GM18520 (cell line): ENCODE measurements at regions not wholly inside any gene's neighbourhood (a gene's known extent, or its start where the extent isn't known, plus 50 kb on each side); places are given as distances from the start of the nearest gene placed in this dataset.

Source experiments
- ATAC-seq: cut with Tn5 transposase; IDR thresholded peaks from one replicate; pipeline ENCODE4 v1.9.1; 2021; ENCODE audit not compliant: unreplicated experiment

DNA sequence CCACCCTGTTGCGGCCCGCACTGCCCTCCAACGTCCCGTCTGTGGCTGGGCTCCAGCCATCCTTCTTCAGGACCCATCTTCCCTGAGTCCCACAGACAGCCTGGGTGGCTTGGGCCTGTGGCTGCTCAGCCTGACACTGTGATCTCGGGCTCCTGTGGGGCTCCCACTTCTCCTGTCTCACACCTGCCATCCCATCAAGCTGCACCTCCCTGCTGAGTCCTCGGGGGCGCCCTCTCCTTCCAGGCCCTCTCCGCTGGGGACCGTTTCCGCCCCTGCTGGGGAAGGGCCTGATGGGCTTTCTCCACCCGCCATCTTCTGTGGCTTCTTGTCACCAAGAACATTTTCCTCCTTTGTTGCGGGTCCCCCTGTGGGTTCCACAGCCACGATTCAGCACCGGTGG lies 173.8 kb upstream of the PPP2R2D start:
- no peak for ATAC-seq

DNA sequence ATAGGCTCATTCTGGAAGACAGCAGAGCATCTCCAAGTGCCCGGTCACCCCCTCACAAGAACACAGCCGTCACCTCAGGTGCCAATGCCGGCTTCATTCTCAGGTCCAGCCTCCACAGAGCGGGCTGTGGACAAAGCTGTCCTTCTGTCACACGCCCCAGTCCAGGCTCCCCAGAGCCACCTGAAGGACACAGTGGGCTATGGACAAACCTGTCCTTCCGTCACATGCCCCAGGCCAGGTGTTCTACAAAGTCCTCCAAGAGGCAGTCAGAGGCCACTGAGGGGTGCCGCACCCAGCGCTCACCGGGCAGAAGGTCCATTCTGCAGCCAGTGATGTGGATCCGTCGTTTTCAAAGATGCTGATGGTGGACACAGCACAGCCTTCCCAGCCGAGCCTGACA lies 173.2 kb upstream of the PPP2R2D start:
- ATAC-seq, result no peak

DNA sequence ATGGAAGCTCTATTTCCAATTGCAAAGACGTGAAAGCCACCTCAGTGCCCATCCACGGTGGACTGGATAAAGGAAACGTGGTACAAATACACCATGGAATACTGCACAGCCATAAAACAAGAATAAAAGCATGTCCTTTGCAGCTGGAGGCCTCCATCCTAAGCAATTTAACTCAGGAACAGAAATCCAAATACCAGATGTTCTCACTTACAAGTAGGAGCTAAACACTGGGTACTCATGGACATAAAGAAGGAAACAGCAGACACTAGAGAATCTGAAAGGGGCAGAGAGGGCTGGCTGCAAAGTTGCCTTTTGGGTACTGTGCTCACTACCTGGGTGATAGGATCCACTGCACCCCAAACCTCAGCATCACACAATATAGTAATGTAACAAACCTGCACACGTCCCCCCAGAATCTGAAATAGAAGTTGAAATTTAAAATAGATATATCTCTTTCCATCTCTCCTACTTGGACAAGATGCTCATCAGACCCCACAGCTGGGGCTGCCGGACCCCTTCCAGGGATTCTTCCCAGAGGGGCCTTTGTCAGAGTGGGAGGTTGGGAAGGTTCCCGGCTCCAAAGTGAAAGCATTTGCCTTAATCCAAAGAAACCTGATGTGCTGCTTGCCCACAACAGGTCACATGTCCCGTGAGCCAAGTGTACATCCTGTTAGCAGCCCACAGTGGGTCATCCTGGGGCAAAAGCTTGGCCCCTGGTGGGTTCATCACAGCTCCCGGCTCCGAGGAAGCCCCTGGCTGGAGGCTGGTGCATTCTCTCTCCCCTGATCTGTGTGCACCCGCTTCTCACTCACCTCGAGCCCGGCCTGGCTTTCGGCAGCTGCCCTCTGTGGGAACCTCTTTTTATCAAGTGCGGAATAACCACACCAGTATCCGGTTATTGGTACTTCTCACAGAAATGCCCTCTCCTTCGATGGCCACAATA lies 172.3 kb upstream of the PPP2R2D start:
- ATAC-seq, result no peak

- ATAC-seq, result no peak
Measured at GRCh38 chr10:131729361-131729760, 171.4 kb upstream of the PPP2R2D start.

DNA sequence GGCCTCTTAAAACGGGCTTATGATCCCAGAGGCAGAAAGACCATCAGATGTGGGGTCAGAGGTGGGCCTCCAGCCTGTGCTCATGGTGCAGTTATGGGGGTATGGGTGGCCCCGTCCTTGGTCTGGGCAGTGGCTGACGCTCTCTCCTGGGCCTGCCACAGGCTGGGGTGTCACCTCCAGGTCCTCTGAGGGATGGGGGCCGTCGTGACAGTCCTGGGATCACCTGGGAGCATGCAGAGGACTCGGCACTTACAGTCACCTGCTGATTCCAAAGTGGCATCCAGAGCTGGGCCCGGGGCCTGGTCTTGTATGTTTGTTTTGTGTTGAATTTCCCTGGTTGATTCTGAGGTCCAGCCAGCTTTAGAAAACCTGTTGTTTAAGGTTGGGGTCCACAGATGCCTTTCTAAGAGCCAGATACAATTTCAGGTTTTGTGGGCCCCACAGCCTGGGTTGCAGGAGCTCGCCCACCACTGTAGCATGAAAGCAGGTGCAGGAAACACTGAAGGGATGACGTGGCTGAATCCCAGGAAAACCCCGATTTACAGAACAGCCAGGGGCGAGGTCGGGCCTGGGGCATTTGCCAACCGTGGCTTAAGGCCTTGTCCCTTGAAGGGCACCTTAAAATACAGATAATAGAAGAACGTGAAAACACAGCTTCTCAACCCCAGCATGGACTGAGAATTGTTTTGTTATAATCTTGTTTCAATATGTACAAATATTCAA lies 170.7 kb upstream of the PPP2R2D start:
- no peak for ATAC-seq

GRCh38 chr10:131730771-131731497 lies 169.9 kb upstream of the PPP2R2D start:
- ATAC-seq, result no peak

- ATAC-seq, result no peak
Measured at GRCh38 chr10:131731780-131732630, 168.8 kb upstream of the PPP2R2D start.

- no peak for ATAC-seq
Measured at GRCh38 chr10:131732631-131733127, 168.1 kb upstream of the PPP2R2D start.

- ATAC-seq, result no peak
Measured at GRCh38 chr10:131733596-131733995, 167.2 kb upstream of the PPP2R2D start.

DNA sequence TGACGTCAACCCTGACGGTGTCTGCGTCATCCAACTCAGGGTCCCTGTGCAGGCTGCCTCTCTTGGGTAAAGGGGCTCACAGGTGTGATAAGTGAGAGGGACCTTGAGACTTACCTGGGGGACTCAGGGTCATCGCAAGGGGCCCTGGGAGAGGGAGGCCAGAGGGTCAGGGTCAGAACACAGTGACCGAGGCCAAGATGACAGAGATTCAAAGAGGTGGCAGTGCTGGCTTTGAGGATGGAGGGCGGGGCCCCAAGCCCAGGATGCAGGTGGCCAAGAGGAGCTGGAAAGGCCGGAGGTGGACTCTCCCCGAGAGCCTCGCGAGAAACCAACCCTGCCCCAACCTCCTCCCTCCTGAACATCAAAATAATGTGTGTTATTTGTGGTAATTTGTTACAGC lies 165.2 kb upstream of the PPP2R2D start:
- ATAC-seq, result no peak

DNA sequence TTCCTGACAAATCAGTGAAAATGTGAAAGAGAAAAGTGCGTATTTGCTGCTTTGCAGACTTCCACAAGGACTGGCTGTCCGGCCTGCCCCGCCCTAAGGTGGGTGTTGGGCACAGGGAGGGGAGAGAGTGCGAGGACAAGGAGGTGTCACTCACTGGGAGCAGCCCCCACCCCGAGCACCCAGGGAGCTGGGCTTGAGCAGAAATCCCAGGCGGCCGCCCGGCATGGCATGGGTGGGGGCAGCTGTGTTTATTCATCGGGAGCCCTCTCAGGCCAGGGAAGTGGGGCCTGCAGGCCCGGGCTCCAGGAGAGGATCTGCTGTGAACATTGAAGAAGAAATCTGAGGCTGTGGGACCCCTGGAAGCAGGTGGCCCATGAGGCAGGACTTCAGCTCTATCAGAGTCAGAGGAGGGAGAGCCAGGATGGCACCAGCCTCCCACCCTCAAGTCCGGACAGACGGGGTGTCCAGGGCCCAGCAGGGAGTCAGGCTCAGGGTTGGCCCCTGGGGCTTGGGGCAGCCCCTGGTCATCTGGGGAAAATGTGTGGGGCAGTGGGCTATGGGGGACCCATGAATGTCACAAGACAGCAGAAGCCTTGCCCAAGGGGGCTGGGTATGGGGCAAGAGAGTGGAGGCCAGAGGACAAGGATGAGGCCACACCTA lies 164.4 kb upstream of the PPP2R2D start:
- ATAC-seq, result no peak

DNA sequence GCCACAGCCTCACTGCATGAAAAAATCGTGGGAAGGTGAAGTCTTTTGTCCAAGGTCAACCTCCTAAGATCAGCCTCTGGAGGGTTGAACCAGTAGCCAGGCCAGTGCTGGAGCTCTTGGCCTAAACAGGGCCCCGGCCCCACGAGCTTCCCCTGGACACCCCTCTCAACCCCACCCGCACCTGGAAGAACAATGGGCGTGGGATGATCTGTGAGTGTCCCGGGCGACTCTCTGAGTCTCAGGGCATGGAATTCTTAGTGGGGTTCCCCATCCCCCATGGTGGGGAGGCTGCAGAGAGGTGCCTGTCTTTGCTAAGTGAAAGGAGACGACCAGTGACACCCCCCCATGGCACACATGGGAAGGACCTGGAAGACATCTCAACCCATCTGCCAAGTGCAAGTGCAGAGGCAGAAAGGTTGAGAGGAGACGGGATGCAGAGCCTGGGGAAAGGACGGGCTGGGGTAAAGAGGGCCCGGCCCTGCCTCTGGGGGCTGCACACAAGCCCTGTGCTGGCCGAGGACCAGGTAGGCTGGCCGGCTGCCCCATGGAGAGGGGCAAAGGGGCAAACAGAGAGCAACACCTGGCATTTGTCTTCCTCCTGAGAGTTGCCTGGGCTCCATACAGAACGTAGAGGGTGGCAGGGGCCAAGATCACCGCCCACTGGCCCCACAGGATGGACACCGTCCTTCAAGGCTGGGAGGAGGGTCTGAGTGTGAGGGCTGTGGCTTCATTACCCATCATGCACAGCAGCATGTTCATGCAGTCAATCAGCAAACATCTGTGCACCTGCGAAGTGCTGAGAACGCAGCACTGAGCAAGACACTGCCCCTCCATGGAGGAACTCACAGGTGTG lies 163.0 kb upstream of the PPP2R2D start:
- no peak for ATAC-seq

GRCh38 chr10:131738396-131738735 lies 162.4 kb upstream of the PPP2R2D start:
- no peak for ATAC-seq

- no peak for ATAC-seq
Measured at GRCh38 chr10:131739206-131739605, 161.6 kb upstream of the PPP2R2D start.

DNA sequence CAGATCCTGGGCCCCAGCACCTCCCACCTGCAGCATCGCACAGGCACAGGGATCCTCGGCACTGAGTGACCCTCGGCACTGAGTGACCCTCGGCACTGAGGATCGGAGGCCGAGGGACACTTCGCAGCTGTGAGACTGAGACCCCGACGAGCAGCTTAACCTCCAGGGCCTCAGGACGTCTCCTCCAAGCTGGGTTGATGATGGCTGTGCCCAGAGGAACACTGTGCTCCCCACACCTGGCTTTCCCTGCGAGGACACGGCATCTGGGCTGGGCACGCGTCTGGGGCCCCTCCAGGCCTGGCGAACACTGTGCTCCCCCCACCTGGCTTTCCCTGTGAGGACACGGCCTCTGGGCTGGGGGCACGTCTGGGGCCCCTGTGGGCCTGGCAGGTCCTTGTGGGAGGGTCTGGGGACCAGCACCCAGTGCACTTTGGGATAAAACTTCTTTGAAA lies 158.3 kb upstream of the PPP2R2D start:
- ATAC-seq, result no peak

DNA sequence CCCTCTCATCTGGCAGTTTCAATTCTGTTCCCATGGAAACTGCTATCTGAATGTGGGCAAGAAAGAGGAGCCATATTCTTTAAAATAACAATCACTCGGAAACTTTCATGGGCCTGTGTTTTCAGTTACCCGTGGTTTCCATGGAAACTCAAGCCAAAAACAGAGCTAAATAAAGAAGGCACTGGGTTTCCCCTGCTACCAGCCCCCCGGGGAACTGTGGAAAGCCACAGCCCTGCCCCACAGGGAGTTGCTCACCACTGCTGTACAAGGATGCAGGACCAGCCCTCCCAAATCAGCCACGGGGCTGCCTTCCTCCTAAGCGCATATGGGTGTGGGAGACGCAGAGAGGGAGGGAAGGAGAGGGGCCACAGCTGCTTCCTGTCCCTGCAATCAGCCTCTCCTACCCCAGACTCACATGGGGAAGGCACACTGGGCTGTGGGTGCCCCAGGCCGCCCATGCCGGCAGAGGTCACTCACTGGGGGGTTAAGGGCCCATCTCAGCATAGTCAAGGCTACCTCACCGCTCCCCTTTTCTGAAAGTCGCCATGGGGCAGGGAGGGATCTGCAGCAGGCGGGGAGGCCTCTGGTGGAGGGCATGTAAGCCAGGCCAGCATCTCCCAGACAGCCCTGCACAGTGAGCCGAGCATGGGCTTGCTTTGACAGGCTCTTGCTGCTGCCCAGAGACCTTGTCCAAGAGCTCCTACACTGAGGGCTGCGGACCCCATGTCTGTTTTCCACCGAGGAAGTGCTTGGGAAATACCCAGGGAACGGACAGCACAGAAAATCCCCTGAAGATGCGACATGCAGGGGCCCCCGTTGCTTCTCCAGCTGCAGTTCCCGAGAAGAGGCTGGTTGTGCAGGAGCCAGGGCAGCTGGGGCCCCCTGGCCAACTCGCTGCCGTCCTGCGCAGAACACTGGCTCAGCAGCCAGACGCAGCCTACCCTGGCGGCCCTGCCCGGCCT lies 157.3 kb upstream of the PPP2R2D start:
- ATAC-seq, result no peak

GRCh38 chr10:131744346-131744745 lies 156.5 kb upstream of the PPP2R2D start:
- no peak for ATAC-seq

GRCh38 chr10:131745591-131745990 lies 155.2 kb upstream of the PPP2R2D start:
- ATAC-seq, result no peak
